Activated CD4-positive, alpha-beta T cell treated with anti-CD3 and anti-CD28 coated beads, Interleukin-2, amount 10 ng/mL, durations not matched to agents 7 days and 5 days (primary cell): ENCODE measurements at regions not wholly inside any gene's neighbourhood (a gene's known extent, or its start where the extent isn't known, plus 50 kb on each side); places are given as distances from the start of the nearest gene placed in this dataset.

Experiments used
- CTCF ChIA-PET: fragments of 350-600 bp; sonication (Branson Sonifier 250); formaldehyde crosslinking; loops from one replicate; lab custom pipeline; 2021; ENCODE audit warnings: antibody characterized with exemption; lab: Charles Lee
- POLR2A ChIA-PET: fragments of 350-600 bp; sonication (Branson Sonifier 250); formaldehyde crosslinking; loops from one replicate; lab custom pipeline; 2021; ENCODE audit warnings: antibody characterized with exemption; lab: Charles Lee
- DNase-seq: peaks from one replicate; pipeline ENCODE4 v3.0.0-alpha.2; 2020
- H3K27ac Mint-ChIP-seq: one replicate; pipeline ENCODE4 v1.8.0; 2021; ENCODE audit warnings: mild to moderate bottlenecking, moderate library complexity, mixed read lengths
- H3K27me3 Mint-ChIP-seq: one replicate; pipeline ENCODE4 v1.8.0; 2021; ENCODE audit warnings: mixed read lengths
- H3K36me3 Mint-ChIP-seq: one replicate; pipeline ENCODE4 v1.8.0; 2021; ENCODE audit warnings: low read depth, mixed read lengths
- H3K4me1 Mint-ChIP-seq: one replicate; pipeline ENCODE4 v1.8.0; 2021; ENCODE audit warnings: mixed read lengths
- H3K4me3 Mint-ChIP-seq: one replicate; pipeline ENCODE4 v1.8.0; 2021; ENCODE audit warnings: mild to moderate bottlenecking, moderate library complexity, mixed read lengths
- H3K9me3 Mint-ChIP-seq: one replicate; pipeline ENCODE4 v1.8.0; 2021; ENCODE audit warnings: mixed read lengths

- DNase-seq: no peak
- no peaks in the 10 kb centered on the region for H3K4me1 Mint-ChIP-seq
- H3K27me3 Mint-ChIP-seq: no peaks in the 10 kb centered on the region
- ChIA-PET POLR2A (no interaction called here), CTCF (no interaction called here)
- no peaks in the 10 kb centered on the region for H3K36me3 Mint-ChIP-seq
- peaks cover 6% of the 10 kb centered on the region for H3K9me3 Mint-ChIP-seq
- no peak overlapping the region for H3K27ac Mint-ChIP-seq
- H3K4me3 Mint-ChIP-seq: no peak overlapping the region
These were observed 201.2 kb upstream of the ITM2A start for GRCh38 chrX:79568309-79568708.

- no peaks in the 10 kb centered on the region for H3K4me1 Mint-ChIP-seq
- no peaks in the 10 kb centered on the region for H3K27me3 Mint-ChIP-seq
- ChIA-PET POLR2A (no interaction called here), CTCF (no interaction called here)
- H3K36me3 Mint-ChIP-seq: no peaks in the 10 kb centered on the region
- no peak overlapping the region for H3K4me3 Mint-ChIP-seq
- no peak for DNase-seq
- H3K27ac Mint-ChIP-seq: no peak overlapping the region
- peaks cover 6% of the 10 kb centered on the region for H3K9me3 Mint-ChIP-seq
These were observed 197.2 kb upstream of the ITM2A start for GRCh38 chrX:79564362-79564761.

GRCh38 chrX:79559290-79559689 is 192.2 kb upstream of the ITM2A start:
- Mint-ChIP-seq H3K4me3 (no peak overlapping the region), H3K9me3 (no peaks in the 10 kb centered on the region), H3K36me3 (no peaks in the 10 kb centered on the region), H3K27ac (no peak overlapping the region), H3K27me3 (no peaks in the 10 kb centered on the region), H3K4me1 (no peaks in the 10 kb centered on the region)
- no peak for DNase-seq
- ChIA-PET POLR2A (no interaction called here), CTCF (no interaction called here)

- Mint-ChIP-seq H3K36me3 (no peaks in the 10 kb centered on the region), H3K9me3 (no peaks in the 10 kb centered on the region), H3K27ac (no peak overlapping the region), H3K4me1 (no peaks in the 10 kb centered on the region), H3K4me3 (no peak overlapping the region), H3K27me3 (no peaks in the 10 kb centered on the region)
- ChIA-PET POLR2A (no interaction called here), CTCF (no interaction called here)
- no peak for DNase-seq
These were observed 190.1 kb upstream of the ITM2A start for GRCh38 chrX:79557212-79557611.

- DNase-seq: no peak
- ChIA-PET POLR2A (no interaction called here), CTCF (no interaction called here)
- H3K27ac Mint-ChIP-seq: no peak overlapping the region
- H3K27me3 Mint-ChIP-seq: no peaks in the 10 kb centered on the region
- no peaks in the 10 kb centered on the region for H3K36me3 Mint-ChIP-seq
- H3K9me3 Mint-ChIP-seq: no peaks in the 10 kb centered on the region
- H3K4me3 Mint-ChIP-seq: no peak overlapping the region
- H3K4me1 Mint-ChIP-seq: no peaks in the 10 kb centered on the region
These were observed 189.7 kb upstream of the ITM2A start for GRCh38 chrX:79556800-79557199.

GRCh38 chrX:79530310-79531108 is 163.4 kb upstream of the ITM2A start:
- Mint-ChIP-seq H3K27me3 (no peaks in the 10 kb centered on the region), H3K4me3 (no peak overlapping the region), H3K9me3 (peaks cover 2% of the 10 kb centered on the region), H3K27ac (no peak overlapping the region), H3K36me3 (no peaks in the 10 kb centered on the region), H3K4me1 (no peaks in the 10 kb centered on the region)
- CTCF ChIA-PET: no interaction called here
- POLR2A ChIA-PET: no interaction called here
- no peak for DNase-seq

- ChIA-PET CTCF (no interaction called here), POLR2A (no interaction called here)
- Mint-ChIP-seq H3K27me3 (no peaks in the 10 kb centered on the region), H3K4me1 (no peaks in the 10 kb centered on the region), H3K9me3 (peaks cover 2% of the 10 kb centered on the region), H3K36me3 (no peaks in the 10 kb centered on the region), H3K4me3 (no peak overlapping the region), H3K27ac (no peak overlapping the region)
- no peak for DNase-seq
These were observed 157.5 kb upstream of the ITM2A start for GRCh38 chrX:79524642-79525041.

- DNase-seq: no peak
- H3K9me3 Mint-ChIP-seq: no peaks in the 10 kb centered on the region
- ChIA-PET POLR2A (no interaction called here), CTCF (no interaction called here)
- no peaks in the 10 kb centered on the region for H3K27me3 Mint-ChIP-seq
- H3K4me3 Mint-ChIP-seq: no peak overlapping the region
- no peaks in the 10 kb centered on the region for H3K4me1 Mint-ChIP-seq
- H3K27ac Mint-ChIP-seq: no peak overlapping the region
- H3K36me3 Mint-ChIP-seq: no peaks in the 10 kb centered on the region
These were observed 148.4 kb upstream of the ITM2A start for GRCh38 chrX:79515529-79515928.

- Mint-ChIP-seq H3K4me3 (no peak overlapping the region), H3K4me1 (no peaks in the 10 kb centered on the region), H3K27me3 (no peaks in the 10 kb centered on the region), H3K27ac (no peak overlapping the region), H3K36me3 (no peaks in the 10 kb centered on the region), H3K9me3 (peaks cover 2% of the 10 kb centered on the region)
- POLR2A ChIA-PET: no interaction called here
- CTCF ChIA-PET: no interaction called here
- DNase-seq: no peak
These were observed 144.7 kb upstream of the ITM2A start for GRCh38 chrX:79511799-79512198.

GRCh38 chrX:79506001-79506400 is 138.9 kb upstream of the ITM2A start:
- H3K9me3 Mint-ChIP-seq: peaks cover 6% of the 10 kb centered on the region
- H3K27me3 Mint-ChIP-seq: no peaks in the 10 kb centered on the region
- ChIA-PET POLR2A (no interaction called here), CTCF (no interaction called here)
- DNase-seq: no peak
- H3K4me1 Mint-ChIP-seq: no peaks in the 10 kb centered on the region
- H3K36me3 Mint-ChIP-seq: no peaks in the 10 kb centered on the region
- no peak overlapping the region for H3K4me3 Mint-ChIP-seq
- H3K27ac Mint-ChIP-seq: no peak overlapping the region

- POLR2A ChIA-PET: no interaction called here
- H3K27me3 Mint-ChIP-seq: no peaks in the 10 kb centered on the region
- no peak for DNase-seq
- H3K4me3 Mint-ChIP-seq: no peak overlapping the region
- CTCF ChIA-PET: no interaction called here
- H3K27ac Mint-ChIP-seq: no peak overlapping the region
- H3K9me3 Mint-ChIP-seq: no peaks in the 10 kb centered on the region
- H3K4me1 Mint-ChIP-seq: no peaks in the 10 kb centered on the region
- no peaks in the 10 kb centered on the region for H3K36me3 Mint-ChIP-seq
These were observed 115.6 kb upstream of the ITM2A start for GRCh38 chrX:79482686-79483085.

GRCh38 chrX:79477691-79478090 is 110.6 kb upstream of the ITM2A start:
- Mint-ChIP-seq H3K36me3 (no peaks in the 10 kb centered on the region), H3K4me3 (no peak overlapping the region), H3K27ac (no peak overlapping the region), H3K27me3 (no peaks in the 10 kb centered on the region), H3K9me3 (no peaks in the 10 kb centered on the region), H3K4me1 (no peaks in the 10 kb centered on the region)
- POLR2A ChIA-PET: no interaction called here
- CTCF ChIA-PET: no interaction called here
- DNase-seq: no peak

GRCh38 chrX:79466636-79467035 is 99.5 kb upstream of the ITM2A start:
- H3K9me3 Mint-ChIP-seq: peaks cover 2% of the 10 kb centered on the region
- peaks cover 3% of the 10 kb centered on the region for H3K27me3 Mint-ChIP-seq
- H3K36me3 Mint-ChIP-seq: no peaks in the 10 kb centered on the region
- ChIA-PET CTCF (no interaction called here), POLR2A (no interaction called here)
- DNase-seq: no peak
- H3K4me3 Mint-ChIP-seq: no peak overlapping the region
- no peak overlapping the region for H3K27ac Mint-ChIP-seq
- no peaks in the 10 kb centered on the region for H3K4me1 Mint-ChIP-seq

- no peak overlapping the region for H3K27ac Mint-ChIP-seq
- ChIA-PET CTCF (no interaction called here), POLR2A (no interaction called here)
- H3K9me3 Mint-ChIP-seq: peaks cover 2% of the 10 kb centered on the region
- no peak overlapping the region for H3K4me3 Mint-ChIP-seq
- peaks cover 3% of the 10 kb centered on the region for H3K27me3 Mint-ChIP-seq
- no peak for DNase-seq
- no peaks in the 10 kb centered on the region for H3K36me3 Mint-ChIP-seq
- H3K4me1 Mint-ChIP-seq: no peaks in the 10 kb centered on the region
These were observed 95.3 kb upstream of the ITM2A start for GRCh38 chrX:79462458-79462857.
